LoVo (cell line): ENCODE measurements at regions not wholly inside any gene's neighbourhood (a gene's known extent, or its start where the extent isn't known, plus 50 kb on each side); places are given as distances from the start of the nearest gene placed in this dataset.
"Not testable (repeated sequence)": the region's sequence is repeated elsewhere in the genome, so short reads cannot be mapped to it uniquely, and the experiment has no call there.

Experiments
- DNase-seq: peaks from one replicate; pipeline ENCODE4 v3.0.0-alpha.2; 2016; ENCODE audit warnings: low spot score

GRCh38 chr2:183459466-183459865 is 335.2 kb downstream of the NUP35 start:
- no peak for DNase-seq

- DNase-seq: no peak
These were observed 339.6 kb downstream of the NUP35 start for GRCh38 chr2:183463821-183464220.

- no peak for DNase-seq
These were observed 340.8 kb downstream of the NUP35 start for GRCh38 chr2:183465048-183465447.

- no peak for DNase-seq
These were observed 350.9 kb downstream of the NUP35 start for GRCh38 chr2:183474912-183475695.

- no peak for DNase-seq
These were observed 352.2 kb downstream of the NUP35 start for GRCh38 chr2:183476490-183476889.

- no peak for DNase-seq
These were observed 353.1 kb downstream of the NUP35 start for GRCh38 chr2:183477296-183477695.

- DNase-seq: not testable (repeated sequence)
These were observed 354.8 kb downstream of the NUP35 start for GRCh38 chr2:183478941-183479595.

GRCh38 chr2:183487326-183487725 is 363.1 kb downstream of the NUP35 start:
- no peak for DNase-seq

- no peak for DNase-seq
These were observed 364.2 kb downstream of the NUP35 start for GRCh38 chr2:183488421-183488820.

GRCh38 chr2:183490489-183490888 is 366.2 kb downstream of the NUP35 start:
- no peak for DNase-seq

GRCh38 chr2:183490914-183491313 is 366.7 kb downstream of the NUP35 start:
- DNase-seq: no peak

GRCh38 chr2:183493040-183493439 is 368.8 kb downstream of the NUP35 start:
- DNase-seq: no peak

GRCh38 chr2:183495079-183495478 is 370.8 kb downstream of the NUP35 start:
- DNase-seq: no peak

GRCh38 chr2:183495589-183496267 is 371.5 kb downstream of the NUP35 start:
- DNase-seq: no peak

GRCh38 chr2:183497861-183498260 is 373.6 kb downstream of the NUP35 start:
- DNase-seq: no peak

GRCh38 chr2:183505911-183506310 is 381.7 kb downstream of the NUP35 start:
- no peak for DNase-seq

- DNase-seq: no peak
These were observed 386.9 kb downstream of the NUP35 start for GRCh38 chr2:183511154-183511553.

GRCh38 chr2:183519371-183520056 is 395.3 kb downstream of the NUP35 start:
- DNase-seq: no peak

- no peak for DNase-seq
These were observed 397.7 kb downstream of the NUP35 start for GRCh38 chr2:183521911-183522310.

- no peak for DNase-seq
These were observed 398.4 kb downstream of the NUP35 start for GRCh38 chr2:183522489-183523266.

GRCh38 chr2:183530333-183530901 is 406.2 kb downstream of the NUP35 start:
- no peak for DNase-seq
